SKM-1 treated with dmso at 0.1 percent for 144 hours (cell line): ENCODE measurements at regions not wholly inside any gene's neighbourhood (a gene's known extent, or its start where the extent isn't known, plus 50 kb on each side); places are given as distances from the start of the nearest gene placed in this dataset.

ENCODE experiments used
- DNase-seq: peaks from one replicate; lab custom pipeline; 2025; ENCODE audit not compliant: unreplicated experiment; lab: John Stamatoyannopoulos, UW

DNA sequence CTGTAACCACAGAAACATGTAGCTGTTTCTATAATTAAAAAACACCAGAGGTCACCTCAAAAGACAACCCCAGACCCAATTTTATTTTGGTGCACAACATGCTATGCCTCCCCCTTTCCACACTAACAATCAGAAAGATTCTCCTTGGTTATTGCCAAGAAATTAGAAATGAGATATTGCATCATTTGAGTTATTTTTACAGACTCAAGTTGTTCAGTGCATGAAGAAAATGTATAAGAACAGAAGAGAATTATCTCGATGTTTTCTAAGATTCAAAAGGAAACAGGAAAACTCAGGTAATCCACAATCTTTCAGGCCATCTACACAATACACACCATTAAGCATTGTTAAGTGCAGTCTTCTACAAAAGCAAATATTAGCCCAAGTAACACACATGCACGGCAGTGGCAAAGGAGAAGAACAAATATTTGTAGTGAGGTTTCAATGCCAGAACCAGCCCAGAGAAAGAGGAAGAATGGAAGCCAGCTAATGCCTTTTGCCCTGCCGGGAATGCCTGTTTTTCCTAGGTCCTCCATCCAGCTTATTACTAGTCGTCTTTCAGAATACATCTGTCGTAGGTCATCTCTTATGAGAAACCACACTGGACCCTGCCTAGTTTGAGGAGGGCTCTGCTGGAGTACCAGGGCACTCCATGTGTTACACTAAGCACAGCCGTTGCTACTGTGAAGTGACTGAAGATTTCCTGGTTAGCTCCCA, 67.6 kb upstream of the C1GALT1 start:
- DNase-seq, result no peak

GRCh38 chr7:7117935-7118586, 64.3 kb upstream of the C1GALT1 start:
- DNase-seq, result no peak

GRCh38 chr7:7118822-7119221, 63.5 kb upstream of the C1GALT1 start:
- no peak for DNase-seq

DNA sequence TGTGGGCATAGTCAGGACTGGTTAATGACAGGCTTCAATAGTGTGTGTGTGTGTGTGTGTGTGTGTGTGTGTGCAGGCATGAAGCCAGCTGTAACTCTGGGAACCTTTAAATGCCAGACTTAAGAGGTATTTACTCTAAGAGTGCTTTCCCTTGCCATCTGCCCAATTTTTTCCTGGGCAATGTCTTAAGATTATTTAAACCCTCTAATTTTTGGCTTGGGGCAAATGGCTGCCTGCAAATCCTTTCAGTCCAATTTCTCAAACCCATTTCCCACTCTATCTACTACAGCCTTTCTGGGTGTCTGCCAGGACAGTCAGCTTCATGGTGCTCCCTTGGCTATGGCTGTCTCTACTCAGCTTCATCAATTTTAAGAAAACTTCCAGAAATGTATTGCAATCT, 62.6 kb upstream of the C1GALT1 start:
- no peak for DNase-seq

DNA sequence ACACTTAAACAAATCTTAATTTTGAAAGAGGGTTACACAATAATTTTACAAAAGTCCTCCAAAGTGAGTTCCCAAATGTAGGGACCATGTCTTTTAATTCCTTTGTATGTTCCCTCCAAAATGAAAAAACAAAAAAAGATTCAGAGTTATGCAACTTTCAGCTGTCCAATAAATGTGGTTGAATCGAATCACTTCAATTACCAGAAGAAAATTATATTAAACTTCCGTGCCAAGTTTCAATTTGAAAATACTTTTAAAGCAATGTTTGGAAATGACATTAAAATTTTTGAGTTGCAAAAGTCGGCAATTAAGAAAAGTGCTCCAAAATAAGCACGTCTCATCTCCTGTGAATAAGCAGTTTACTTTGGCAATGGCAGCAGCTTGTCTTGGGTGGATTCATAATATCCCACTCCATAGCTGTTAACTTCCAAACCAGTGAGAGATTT, 60.3 kb upstream of the C1GALT1 start:
- DNase-seq, result no peak

- peak; percentile 12 for DNase-seq
Measured at GRCh38 chr7:7122701-7123281, 59.6 kb upstream of the C1GALT1 start.

DNA sequence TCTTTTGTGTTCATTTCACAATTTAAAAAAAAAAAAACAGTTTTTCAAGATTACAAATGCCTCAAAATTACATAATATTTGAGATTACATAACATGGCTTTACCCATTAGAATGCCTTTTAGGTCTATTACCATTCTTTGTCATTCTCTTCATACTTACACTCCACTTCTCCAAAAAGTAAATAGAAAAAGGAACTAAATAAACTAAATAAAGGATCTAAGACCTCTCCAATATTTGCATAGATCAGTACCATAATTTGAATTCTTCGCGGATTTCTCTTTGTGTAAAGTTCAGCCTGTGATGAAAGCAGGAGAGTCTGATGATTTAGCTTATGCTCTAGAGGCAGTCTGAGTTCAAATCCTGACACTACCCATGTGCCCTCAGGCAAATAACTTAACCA, 56.4 kb upstream of the C1GALT1 start:
- peak; percentile 19 for DNase-seq

DNA sequence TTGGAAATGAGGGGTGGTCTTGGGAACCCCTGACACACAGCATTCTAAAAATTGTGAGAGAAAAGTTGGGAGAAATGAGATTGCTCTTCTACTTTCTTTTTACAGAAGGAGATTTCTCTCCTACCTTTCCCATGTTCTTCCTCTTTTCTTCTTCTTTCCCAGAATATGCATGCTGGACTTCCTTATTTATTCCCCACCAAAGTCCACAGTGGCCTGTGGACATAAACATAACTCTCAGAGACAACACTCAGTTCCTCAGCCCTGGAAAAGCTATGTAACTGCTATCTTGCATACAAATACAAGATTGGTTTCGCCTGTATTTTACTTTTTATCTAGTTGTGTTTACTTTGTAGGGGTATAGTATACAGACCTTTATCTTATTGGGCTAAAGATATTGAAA, 54.6 kb upstream of the C1GALT1 start:
- no peak for DNase-seq

DNA sequence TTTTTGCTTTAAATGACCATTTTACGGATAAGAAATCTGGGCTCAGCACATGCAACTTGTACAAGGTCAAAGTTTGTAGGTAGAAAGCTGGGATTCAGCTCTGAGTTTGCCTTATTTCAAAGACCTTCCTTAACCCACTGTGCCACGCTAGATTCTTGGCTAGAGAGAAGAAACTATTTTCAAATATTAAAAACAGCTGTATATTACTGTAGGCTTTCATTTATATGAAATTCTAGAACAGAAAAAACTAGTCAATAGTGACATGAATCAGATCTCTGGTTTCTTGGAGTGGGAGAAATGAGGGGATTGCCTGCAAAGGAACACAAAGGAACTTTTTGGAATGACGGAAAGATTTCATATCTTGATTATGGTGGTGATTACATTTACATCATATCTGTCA, 53.0 kb upstream of the C1GALT1 start:
- no peak for DNase-seq

- DNase-seq, result no peak
Measured at GRCh38 chr7:7131273-7131672, 51.1 kb upstream of the C1GALT1 start.
